K562 (cell line): ENCODE measurements at regions not wholly inside any gene's neighbourhood (a gene's known extent, or its start where the extent isn't known, plus 50 kb on each side); places are given as distances from the start of the nearest gene placed in this dataset.

Experiments
- ATAC-seq: fragments of 200-7000 bp; cut with Tn5 transposase; 3 replicates; pipeline ENCODE4 v1.9.1; 2020; ENCODE audit warnings: moderate library complexity
- BruUV-seq: library from RNA; stranded (reverse); fragments of 400-500 nt; replicated peaks from 2 replicates; lab custom pipeline; 2021; lab: Mats Ljungman, UMichigan
- CTCF ChIA-PET: fragments of 300-600 bp; formaldehyde crosslinking; extraction: SDS; loops from one replicate; lab custom pipeline; 2021; ENCODE audit warnings: low intra/inter-chr PET ratio; lab: Yijun Ruan, JAX
- POLR2A ChIA-PET: fragments of 300-600, 350-650 bp; sonication (Branson Sonifier 250); formaldehyde crosslinking; extraction: SDS; loops from one replicate; lab custom pipeline; 2021; ENCODE audit warnings: antibody characterized with exemption, inconsistent platforms; lab: Yijun Ruan, JAX
- DNase-seq, 4 experiments: peaks; one replicate each; pipeline versions ENCODE4 v3.0.0 to v3.0.0-alpha.2; 2011 to 2018; ENCODE audit warnings: low spot score in 3 of 4, mixed read lengths in 3 of 4; ENCODE audit errors: extremely low read depth in 1 of 4
- FAIRE-seq: peaks from 2 replicates; lab custom pipeline; 2011; peaks lifted over from hg19 to GRCh38; lab: Jason Lieb, UNC
- H2AFZ ChIP-seq: 2 replicates; pipeline ENCODE4 v1.6.0; 2011; ENCODE audit warnings: low read depth, low read length, control low read depth, inconsistent platforms
- H3K27ac ChIP-seq: fragments of 200-600 bp; 3 replicates; pipeline ENCODE4 v1.8.0; 2011; ENCODE audit warnings: low read depth, mild to moderate bottlenecking, control low read depth, inconsistent platforms, low read length, moderate library complexity, mixed read lengths; ENCODE audit errors: extremely low read depth
- H3K27me3 ChIP-seq, 2 experiments: fragments of 300-600 bp in 1 of 2; 2 replicates in 1 of 2; 3 replicates in 1 of 2; pipeline versions ENCODE4 v1.6.0 to v1.8.0; 2011; ENCODE audit warnings: inconsistent platforms in 2 of 2, low read length in 2 of 2, mild to moderate bottlenecking in 1 of 2, mixed read lengths in 1 of 2, moderate library complexity in 1 of 2; ENCODE audit not compliant: control insufficient read depth in 2 of 2, insufficient read depth in 2 of 2
- H3K36me3 ChIP-seq: fragments of 300-600 bp; 3 replicates; pipeline ENCODE4 v1.8.0; 2011; ENCODE audit warnings: mild to moderate bottlenecking, low read length, inconsistent platforms; ENCODE audit not compliant: control insufficient read depth, insufficient read depth
- H3K4me1 ChIP-seq, 2 experiments: fragments of 200-600 bp in 1 of 2; replicated peaks in 1 of 2; 2 replicates in 1 of 2; 3 replicates in 1 of 2; pipeline versions ENCODE4 v1.5.1 to v1.8.0; 2011; ENCODE audit warnings: inconsistent platforms in 2 of 2, low read length in 2 of 2, mild to moderate bottlenecking in 1 of 2, mixed read lengths in 1 of 2, moderate library complexity in 1 of 2; ENCODE audit not compliant: control insufficient read depth in 2 of 2, insufficient read depth in 2 of 2
- H3K4me2 ChIP-seq: 2 replicates; pipeline ENCODE4 v1.6.1; 2011; ENCODE audit warnings: low read length, control low read depth, inconsistent platforms, mixed read lengths; ENCODE audit not compliant: insufficient read depth
- H3K4me3 ChIP-seq: fragments of 200-600 bp; sonication (generic), shearing (Covaris generic); 2 replicates; pipeline ENCODE4 v1.5.1; 2016; ENCODE audit warnings: control low read depth, inconsistent platforms
- H3K79me2 ChIP-seq: fragments of 200-600 bp; 3 replicates; pipeline ENCODE4 v1.8.0; 2011; ENCODE audit warnings: low read length, inconsistent platforms; ENCODE audit not compliant: control insufficient read depth, insufficient read depth
- H3K9ac ChIP-seq, 2 experiments: 2 replicates each; pipeline versions ENCODE4 v1.6.0 to v1.6.1; 2011; ENCODE audit warnings: low read depth in 2 of 2, low read length in 2 of 2, control low read depth in 1 of 2, inconsistent platforms in 1 of 2, mild to moderate bottlenecking in 1 of 2, mixed read lengths in 1 of 2; ENCODE audit not compliant: insufficient read depth in 1 of 2
- H3K9me1 ChIP-seq: one replicate; pipeline ENCODE4 v1.6.0; 2011; ENCODE audit warnings: inconsistent platforms, mild to moderate bottlenecking, low read length, moderate library complexity; ENCODE audit not compliant: control insufficient read depth, insufficient read depth
- H3K9me3 ChIP-seq: replicated peaks from 2 replicates; pipeline ENCODE4 v1.5.1; 2011; ENCODE audit warnings: low read depth, low read length, inconsistent platforms; ENCODE audit not compliant: control insufficient read depth, insufficient read depth
- H4K20me1 ChIP-seq: replicated peaks from 2 replicates; pipeline ENCODE4 v1.6.1; 2011; ENCODE audit warnings: low read length, inconsistent platforms, mixed read lengths; ENCODE audit not compliant: control insufficient read depth, insufficient read depth
- ESRRA ChIP-seq: fragments of 450-650 bp; IDR thresholded peaks from 2 replicates; pipeline ENCODE4 v1.6.1; 2014; ENCODE audit warnings: low read depth, mild to moderate bottlenecking, moderate library complexity, borderline replicate concordance
- IRF9 ChIP-seq: fragments of 450-650 bp; IDR thresholded peaks from 2 replicates; pipeline ENCODE4 v1.6.1; 2016; ENCODE audit warnings: missing biosample characterization, missing genetic modification characterization
- TEAD1 ChIP-seq, 2 experiments: fragments of 450-650 bp in 1 of 2; sonication (generic) in 1 of 2; formaldehyde crosslinking; IDR thresholded peaks; 2 replicates each; pipeline versions ENCODE4 v1.4.0 to v1.8.0; 2020 to 2022; ENCODE audit warnings: mild to moderate bottlenecking in 2 of 2, missing genetic modification reagents in 1 of 2
- TEAD2 ChIP-seq: fragments of 450-650 bp; IDR thresholded peaks from 2 replicates; pipeline ENCODE4 v1.6.1; 2016; ENCODE audit warnings: missing genetic modification characterization, control low read depth, missing compliant biosample characterization
- XRCC4 ChIP-seq: IDR thresholded peaks from one replicate; pipeline ENCODE4 v1.6.1; 2011; ENCODE audit not compliant: insufficient read depth, insufficient read length; ENCODE audit errors: extremely low read depth
- ZNF212 ChIP-seq: fragments of 450-650 bp; formaldehyde crosslinking; IDR thresholded peaks from 2 replicates; pipeline ENCODE4 v1.4.0; 2020; ENCODE audit warnings: mild to moderate bottlenecking
- ZNF561 ChIP-seq: fragments of 450-650 bp; formaldehyde crosslinking; conservative IDR thresholded peaks from 2 replicates; pipeline ENCODE4 v1.4.0; 2020; ENCODE audit warnings: mild to moderate bottlenecking, moderate library complexity
- WGBS: fragments of 100-300 bp; shearing (Covaris generic); methylation state at CpG from one replicate; pipeline ENCODE4 v1.1.6; 2016; ENCODE audit warnings: low coverage, mixed read lengths; ENCODE audit not compliant: insufficient coverage; ENCODE audit errors: missing lambda C conversion rate; 5-methylcytosine and 5-hydroxymethylcytosine counted together
- in situ Hi-C: fragments of 300-500 bp; cut with MboI; formaldehyde crosslinking; loops from 4 replicates; pipeline ENCODE4 v1.15.0; 2018; ENCODE audit warnings: inconsistent platforms, mixed read lengths
- intact Hi-C: fragments of 100-400 bp; cut with micrococcal nuclease; formaldehyde crosslinking; loops from 2 replicates; pipeline ENCODE4 v1.14.2; 2022
- TF ChIP-seq, protein P1 (sequence below), 3 experiments: fragments of 200-800 bp in 1 of 3; fragments of 250-450 bp in 1 of 3; fragments of 450-650 bp in 1 of 3; sonication (Bioruptor Pico) in 1 of 3; sonication (Bioruptor generic) in 1 of 3; formaldehyde crosslinking in 1 of 3; IDR thresholded peaks; 2 replicates each; pipeline versions ENCODE4 v1.6.1 to v1.8.0; 2016 to 2022; ENCODE audit warnings: mild to moderate bottlenecking in 2 of 3, missing genetic modification characterization in 2 of 3, missing compliant biosample characterization in 1 of 3, moderate library complexity in 1 of 3
- TF ChIP-seq, protein P2 (sequence below): fragments of 250-450 bp; sonication (Bioruptor Pico); IDR thresholded peaks from 2 replicates; pipeline ENCODE4 v1.4.0; 2020; ENCODE audit warnings: mild to moderate bottlenecking, moderate library complexity
- TF ChIP-seq, protein P3 (sequence below): sonication (generic); formaldehyde crosslinking; IDR thresholded peaks from 2 replicates; pipeline ENCODE4 v1.4.0; 2020; ENCODE audit warnings: mild to moderate bottlenecking, missing genetic modification reagents

DNA sequence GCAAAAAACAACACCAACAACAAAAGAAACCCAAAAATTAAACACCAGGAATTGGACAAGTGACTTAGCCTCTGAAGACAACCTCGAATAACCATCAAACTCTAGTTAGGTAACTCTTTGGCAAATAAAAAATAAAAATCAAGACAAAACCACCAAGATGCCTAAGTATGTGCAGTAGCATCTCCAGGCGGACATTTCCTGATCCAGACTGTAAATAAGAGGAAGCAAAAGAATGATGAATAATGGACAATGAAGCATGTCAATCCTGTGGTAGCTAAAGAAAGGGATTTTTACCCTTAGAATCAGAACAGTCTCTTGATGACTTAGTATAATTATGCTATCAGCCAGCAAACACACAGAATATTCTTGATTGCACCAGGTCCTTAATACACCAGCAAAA is 276.7 kb upstream of the DIAPH2 start (continued):
- TF ChIP-seq, protein P1, sequence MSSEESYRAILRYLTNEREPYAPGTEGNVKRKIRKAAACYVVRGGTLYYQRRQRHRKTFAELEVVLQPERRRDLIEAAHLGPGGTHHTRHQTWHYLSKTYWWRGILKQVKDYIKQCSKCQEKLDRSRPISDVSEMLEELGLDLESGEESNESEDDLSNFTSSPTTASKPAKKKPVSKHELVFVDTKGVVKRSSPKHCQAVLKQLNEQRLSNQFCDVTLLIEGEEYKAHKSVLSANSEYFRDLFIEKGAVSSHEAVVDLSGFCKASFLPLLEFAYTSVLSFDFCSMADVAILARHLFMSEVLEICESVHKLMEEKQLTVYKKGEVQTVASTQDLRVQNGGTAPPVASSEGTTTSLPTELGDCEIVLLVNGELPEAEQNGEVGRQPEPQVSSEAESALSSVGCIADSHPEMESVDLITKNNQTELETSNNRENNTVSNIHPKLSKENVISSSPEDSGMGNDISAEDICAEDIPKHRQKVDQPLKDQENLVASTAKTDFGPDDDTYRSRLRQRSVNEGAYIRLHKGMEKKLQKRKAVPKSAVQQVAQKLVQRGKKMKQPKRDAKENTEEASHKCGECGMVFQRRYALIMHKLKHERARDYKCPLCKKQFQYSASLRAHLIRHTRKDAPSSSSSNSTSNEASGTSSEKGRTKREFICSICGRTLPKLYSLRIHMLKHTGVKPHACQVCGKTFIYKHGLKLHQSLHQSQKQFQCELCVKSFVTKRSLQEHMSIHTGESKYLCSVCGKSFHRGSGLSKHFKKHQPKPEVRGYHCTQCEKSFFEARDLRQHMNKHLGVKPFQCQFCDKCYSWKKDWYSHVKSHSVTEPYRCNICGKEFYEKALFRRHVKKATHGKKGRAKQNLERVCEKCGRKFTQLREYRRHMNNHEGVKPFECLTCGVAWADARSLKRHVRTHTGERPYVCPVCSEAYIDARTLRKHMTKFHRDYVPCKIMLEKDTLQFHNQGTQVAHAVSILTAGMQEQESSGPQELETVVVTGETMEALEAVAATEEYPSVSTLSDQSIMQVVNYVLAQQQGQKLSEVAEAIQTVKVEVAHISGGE (CRISPR knock-in tag; IDR thresholded peaks at IDR 0.05), result no peak
- no peak for TF ChIP-seq ZNF212 (CRISPR knock-in tag)

GRCh38 chrX:96410927-96411326 is 273.7 kb upstream of the DIAPH2 start:
- Histone ChIP-seq H3K9ac (no peak overlapping the region), H2AFZ (no peak overlapping the region), H3K27ac (no peak overlapping the region), H4K20me1 (no peaks in the 10 kb centered on the region), H3K9me1 (no peaks in the 10 kb centered on the region), H3K4me3 (no peak overlapping the region), H3K4me1 (no peaks in the 10 kb centered on the region), H3K4me2 (no peak overlapping the region), H3K36me3 (no peaks in the 10 kb centered on the region), H3K9me3 (no peaks in the 10 kb centered on the region), H3K79me2 (no peaks in the 10 kb centered on the region), H3K27me3 (no peaks in the 10 kb centered on the region)
- in situ Hi-C loops (no loop called here), intact Hi-C loops (no loop called here)
- 0% methylated on average over 2 of the region's 2 CpGs for WGBS
- FAIRE-seq (no peak), ATAC-seq (no peak), DNase-seq (no peak)
- POLR2A ChIA-PET, result no interaction called here
- BruUV-seq, result no TSS peak
- CTCF ChIA-PET, result no interaction called here
- TF ChIP-seq ESRRA (no peak), TEAD2 (tag) (no peak), TEAD1 (CRISPR knock-in tag; IDR thresholded peaks at IDR 0.05) (no peak), XRCC4 (no peak), IRF9 (tag) (no peak), ZNF561 (no peak)
- TF ChIP-seq, protein P2, sequence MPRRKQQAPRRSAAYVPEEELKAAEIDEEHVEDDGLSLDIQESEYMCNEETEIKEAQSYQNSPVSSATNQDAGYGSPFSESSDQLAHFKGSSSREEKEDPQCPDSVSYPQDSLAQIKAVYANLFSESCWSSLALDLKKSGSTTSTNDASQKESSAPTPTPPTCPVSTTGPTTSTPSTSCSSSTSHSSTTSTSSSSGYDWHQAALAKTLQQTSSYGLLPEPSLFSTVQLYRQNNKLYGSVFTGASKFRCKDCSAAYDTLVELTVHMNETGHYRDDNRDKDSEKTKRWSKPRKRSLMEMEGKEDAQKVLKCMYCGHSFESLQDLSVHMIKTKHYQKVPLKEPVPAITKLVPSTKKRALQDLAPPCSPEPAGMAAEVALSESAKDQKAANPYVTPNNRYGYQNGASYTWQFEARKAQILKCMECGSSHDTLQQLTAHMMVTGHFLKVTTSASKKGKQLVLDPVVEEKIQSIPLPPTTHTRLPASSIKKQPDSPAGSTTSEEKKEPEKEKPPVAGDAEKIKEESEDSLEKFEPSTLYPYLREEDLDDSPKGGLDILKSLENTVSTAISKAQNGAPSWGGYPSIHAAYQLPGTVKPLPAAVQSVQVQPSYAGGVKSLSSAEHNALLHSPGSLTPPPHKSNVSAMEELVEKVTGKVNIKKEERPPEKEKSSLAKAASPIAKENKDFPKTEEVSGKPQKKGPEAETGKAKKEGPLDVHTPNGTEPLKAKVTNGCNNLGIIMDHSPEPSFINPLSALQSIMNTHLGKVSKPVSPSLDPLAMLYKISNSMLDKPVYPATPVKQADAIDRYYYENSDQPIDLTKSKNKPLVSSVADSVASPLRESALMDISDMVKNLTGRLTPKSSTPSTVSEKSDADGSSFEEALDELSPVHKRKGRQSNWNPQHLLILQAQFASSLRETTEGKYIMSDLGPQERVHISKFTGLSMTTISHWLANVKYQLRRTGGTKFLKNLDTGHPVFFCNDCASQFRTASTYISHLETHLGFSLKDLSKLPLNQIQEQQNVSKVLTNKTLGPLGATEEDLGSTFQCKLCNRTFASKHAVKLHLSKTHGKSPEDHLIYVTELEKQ (CRISPR knock-in tag), result no peak
- TF ChIP-seq, protein P3, sequence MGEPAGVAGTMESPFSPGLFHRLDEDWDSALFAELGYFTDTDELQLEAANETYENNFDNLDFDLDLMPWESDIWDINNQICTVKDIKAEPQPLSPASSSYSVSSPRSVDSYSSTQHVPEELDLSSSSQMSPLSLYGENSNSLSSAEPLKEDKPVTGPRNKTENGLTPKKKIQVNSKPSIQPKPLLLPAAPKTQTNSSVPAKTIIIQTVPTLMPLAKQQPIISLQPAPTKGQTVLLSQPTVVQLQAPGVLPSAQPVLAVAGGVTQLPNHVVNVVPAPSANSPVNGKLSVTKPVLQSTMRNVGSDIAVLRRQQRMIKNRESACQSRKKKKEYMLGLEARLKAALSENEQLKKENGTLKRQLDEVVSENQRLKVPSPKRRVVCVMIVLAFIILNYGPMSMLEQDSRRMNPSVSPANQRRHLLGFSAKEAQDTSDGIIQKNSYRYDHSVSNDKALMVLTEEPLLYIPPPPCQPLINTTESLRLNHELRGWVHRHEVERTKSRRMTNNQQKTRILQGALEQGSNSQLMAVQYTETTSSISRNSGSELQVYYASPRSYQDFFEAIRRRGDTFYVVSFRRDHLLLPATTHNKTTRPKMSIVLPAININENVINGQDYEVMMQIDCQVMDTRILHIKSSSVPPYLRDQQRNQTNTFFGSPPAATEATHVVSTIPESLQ (CRISPR knock-in tag), result no peak
